Endodermal cell (in vitro differentiated cells): ENCODE measurements at regions not wholly inside any gene's neighbourhood (a gene's known extent, or its start where the extent isn't known, plus 50 kb on each side); places are given as distances from the start of the nearest gene placed in this dataset.

Experiments used
- DNase-seq: peaks from one replicate; pipeline ENCODE4 v3.0.0-alpha.2; 2017
- H3K27ac ChIP-seq: 2 replicates; pipeline ENCODE4 v1.5.1; 2013; ENCODE audit warnings: mild to moderate bottlenecking, low read depth, low read length, moderate library complexity
- H3K27me3 ChIP-seq: 2 replicates; pipeline ENCODE4 v1.6.1; 2013; ENCODE audit warnings: mild to moderate bottlenecking, low read length, moderate library complexity; ENCODE audit not compliant: insufficient read depth, control insufficient read depth, poor library complexity, severe bottlenecking
- H3K36me3 ChIP-seq: 2 replicates; pipeline ENCODE4 v1.7.0; 2013; ENCODE audit warnings: mild to moderate bottlenecking, low read length, moderate library complexity; ENCODE audit not compliant: control insufficient read depth, insufficient read depth
- H3K4me1 ChIP-seq: one replicate; pipeline ENCODE4 v1.7.0; 2013; ENCODE audit warnings: low read length; ENCODE audit not compliant: control insufficient read depth, insufficient read depth
- H3K4me3 ChIP-seq: 2 replicates; pipeline ENCODE4 v1.5.1; 2013; ENCODE audit warnings: mild to moderate bottlenecking, low read length, moderate library complexity
- H3K9ac ChIP-seq: 2 replicates; pipeline ENCODE4 v1.6.1; 2013; ENCODE audit warnings: mild to moderate bottlenecking, low read length, moderate library complexity; ENCODE audit not compliant: poor library complexity, severe bottlenecking; ENCODE audit errors: extremely low read depth
- H3K9me3 ChIP-seq: 2 replicates; pipeline ENCODE4 v1.6.1; 2013; ENCODE audit warnings: mild to moderate bottlenecking, low read length, moderate library complexity; ENCODE audit not compliant: control insufficient read depth
- H3K27ac Mint-ChIP-seq: 2 replicates; pipeline ENCODE4 v1.8.0; 2020; ENCODE audit warnings: mixed read lengths
- H3K27me3 Mint-ChIP-seq: 2 replicates; pipeline ENCODE4 v1.8.0; 2021; ENCODE audit warnings: mild to moderate bottlenecking, mixed read lengths; ENCODE audit not compliant: insufficient read depth
- H3K36me3 Mint-ChIP-seq: 2 replicates; pipeline ENCODE4 v1.8.0; 2020; ENCODE audit warnings: low read depth, mixed read lengths
- H3K4me1 Mint-ChIP-seq: 2 replicates; pipeline ENCODE4 v1.8.0; 2020; ENCODE audit warnings: mixed read lengths
- H3K4me3 Mint-ChIP-seq: 2 replicates; pipeline ENCODE4 v1.8.0; 2020; ENCODE audit warnings: mild to moderate bottlenecking, moderate library complexity, mixed read lengths
- H3K9me3 Mint-ChIP-seq: 2 replicates; pipeline ENCODE4 v1.8.0; 2020; ENCODE audit warnings: mild to moderate bottlenecking, mixed read lengths
- WGBS, 2 experiments: methylation state at CpG; one replicate each; pipeline versions ENCODE4 v1.1.5 to v1.1.7; 2013; ENCODE audit warnings: missing lambda C conversion rate in 2 of 2, mixed read lengths in 1 of 2; ENCODE audit not compliant: insufficient coverage in 1 of 2, insufficient read length in 1 of 2; 5-methylcytosine and 5-hydroxymethylcytosine counted together
- TF ChIP-seq, protein P1 (sequence below): fragments of 200-600 bp; sonication (generic); conservative IDR thresholded peaks from 2 replicates; pipeline ENCODE4 v1.5.0; 2021; ENCODE audit warnings: antibody characterized with exemption, mild to moderate bottlenecking

DNA sequence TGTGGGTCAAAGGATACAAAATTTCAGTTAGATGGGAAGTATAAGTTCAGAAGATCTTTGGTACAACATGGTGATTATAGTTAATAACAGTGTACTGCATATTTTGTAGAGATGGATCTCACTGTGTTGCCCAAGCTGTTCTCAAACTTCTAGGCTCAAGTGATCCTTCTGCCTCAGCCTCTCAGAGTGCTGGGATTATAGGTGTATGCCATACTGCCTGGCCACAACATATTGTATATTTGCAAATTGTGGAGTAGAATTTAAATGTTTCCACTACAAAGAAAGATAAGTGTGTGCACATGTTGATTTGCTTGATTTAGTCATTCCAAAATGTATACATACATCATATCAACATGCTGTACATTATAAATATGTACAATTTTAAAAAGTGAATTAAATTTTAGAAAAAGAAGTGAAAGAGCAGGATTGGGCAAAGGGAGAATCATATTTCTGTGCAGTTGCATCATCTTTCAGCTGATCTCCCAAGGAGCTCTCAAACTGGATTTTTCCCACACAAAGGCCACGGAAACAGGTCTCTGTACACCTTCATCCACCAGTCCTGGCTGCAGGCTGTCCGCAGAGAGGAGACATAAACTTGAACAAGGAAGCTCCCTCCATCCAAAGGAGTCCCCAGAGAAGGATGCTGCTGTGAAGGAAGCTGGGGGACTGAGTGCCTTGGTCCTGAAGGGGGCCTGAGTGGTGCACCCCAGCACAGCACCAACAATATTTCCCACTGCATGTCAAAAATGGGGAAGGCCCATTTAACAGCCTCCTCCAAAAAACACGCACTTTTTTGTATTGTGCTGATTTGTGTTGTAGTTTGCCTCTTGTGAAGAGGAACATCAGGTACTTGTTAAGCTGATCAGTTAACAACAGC, 217.1 kb upstream of the GHITM start:
- Histone ChIP-seq H3K36me3 (no peaks in the 10 kb centered on the region), H3K9ac (no peak overlapping the region), H3K27me3 (no peaks in the 10 kb centered on the region), H3K4me1 (no peaks in the 10 kb centered on the region), H3K27ac (no peak overlapping the region), H3K9me3 (no peaks in the 10 kb centered on the region), H3K4me3 (no peak overlapping the region)
- Mint-ChIP-seq H3K9me3 (no peaks in the 10 kb centered on the region), H3K4me1 (peaks cover 12% of the 10 kb centered on the region), H3K27me3 (no peaks in the 10 kb centered on the region), H3K27ac (no peak overlapping the region), H3K36me3 (no peaks in the 10 kb centered on the region), H3K4me3 (no peak overlapping the region)
- 95% methylated on average over 3 of the region's 3 CpGs; no CpG with 5 or more reads in 1 of the 2 experiments for WGBS, 2 experiments
- TF ChIP-seq, protein P1, sequence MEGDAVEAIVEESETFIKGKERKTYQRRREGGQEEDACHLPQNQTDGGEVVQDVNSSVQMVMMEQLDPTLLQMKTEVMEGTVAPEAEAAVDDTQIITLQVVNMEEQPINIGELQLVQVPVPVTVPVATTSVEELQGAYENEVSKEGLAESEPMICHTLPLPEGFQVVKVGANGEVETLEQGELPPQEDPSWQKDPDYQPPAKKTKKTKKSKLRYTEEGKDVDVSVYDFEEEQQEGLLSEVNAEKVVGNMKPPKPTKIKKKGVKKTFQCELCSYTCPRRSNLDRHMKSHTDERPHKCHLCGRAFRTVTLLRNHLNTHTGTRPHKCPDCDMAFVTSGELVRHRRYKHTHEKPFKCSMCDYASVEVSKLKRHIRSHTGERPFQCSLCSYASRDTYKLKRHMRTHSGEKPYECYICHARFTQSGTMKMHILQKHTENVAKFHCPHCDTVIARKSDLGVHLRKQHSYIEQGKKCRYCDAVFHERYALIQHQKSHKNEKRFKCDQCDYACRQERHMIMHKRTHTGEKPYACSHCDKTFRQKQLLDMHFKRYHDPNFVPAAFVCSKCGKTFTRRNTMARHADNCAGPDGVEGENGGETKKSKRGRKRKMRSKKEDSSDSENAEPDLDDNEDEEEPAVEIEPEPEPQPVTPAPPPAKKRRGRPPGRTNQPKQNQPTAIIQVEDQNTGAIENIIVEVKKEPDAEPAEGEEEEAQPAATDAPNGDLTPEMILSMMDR, result no peak
- no peak for DNase-seq

DNA sequence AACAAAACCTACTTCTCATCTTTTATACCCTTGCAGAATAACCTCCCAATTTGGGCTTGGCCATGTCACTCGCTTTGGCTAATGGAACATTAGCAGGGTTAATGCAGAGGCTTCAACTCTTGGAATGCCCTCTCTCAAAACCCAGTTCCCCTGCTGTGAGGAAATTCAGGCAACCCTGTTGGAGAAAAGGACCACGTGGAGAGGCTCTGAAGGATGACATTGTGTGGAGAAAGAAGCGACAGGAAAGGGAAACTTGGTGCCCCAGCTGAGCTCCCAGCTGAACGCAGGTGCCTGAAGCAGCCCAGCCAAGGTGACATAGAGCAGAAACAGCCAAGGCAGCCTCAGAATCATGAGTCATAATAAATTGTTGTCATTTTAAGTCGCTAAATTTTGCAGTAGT, 214.2 kb upstream of the GHITM start:
- no peak overlapping the region for H3K4me3 Mint-ChIP-seq
- TF ChIP-seq, protein P1, result no peak
- peaks cover 8% of the 10 kb centered on the region for H3K4me1 Mint-ChIP-seq
- no peaks in the 10 kb centered on the region for H3K36me3 Mint-ChIP-seq
- peak; percentile 77 for DNase-seq
- peaks cover 3% of the 10 kb centered on the region for H3K27me3 Mint-ChIP-seq
- H3K36me3 ChIP-seq, result no peaks in the 10 kb centered on the region
- H3K9me3 ChIP-seq, result no peaks in the 10 kb centered on the region
- H3K9me3 Mint-ChIP-seq, result no peaks in the 10 kb centered on the region
- H3K27ac ChIP-seq, result no peak overlapping the region
- H3K4me1 ChIP-seq, result no peaks in the 10 kb centered on the region
- no peak overlapping the region for H3K27ac Mint-ChIP-seq
- no peak overlapping the region for H3K9ac ChIP-seq
- WGBS, 2 experiments, result 39 to 40% methylated on average over 5 of the region's 5 CpGs
- no peaks in the 10 kb centered on the region for H3K27me3 ChIP-seq
- H3K4me3 ChIP-seq, result no peak overlapping the region

DNA sequence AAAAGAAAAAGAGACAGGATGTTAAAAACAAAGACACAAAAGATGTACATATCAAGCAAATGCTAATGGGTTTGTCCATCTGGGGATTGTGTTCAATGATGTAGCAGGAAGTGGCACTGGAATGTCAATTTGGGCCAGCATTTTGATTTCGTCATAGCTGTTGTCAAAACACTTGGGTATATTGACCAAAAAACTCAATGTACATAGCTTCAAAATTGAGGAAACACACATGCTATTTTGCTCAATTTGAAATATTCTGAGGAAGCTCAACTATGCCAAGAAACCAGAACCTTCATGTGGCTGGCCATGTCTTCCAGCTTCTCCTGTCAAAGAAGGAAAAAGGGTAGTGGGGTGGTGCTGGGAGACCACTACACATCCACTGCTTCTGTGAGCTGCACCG, 212.7 kb upstream of the GHITM start:
- H3K36me3 Mint-ChIP-seq, result no peaks in the 10 kb centered on the region
- H3K4me1 ChIP-seq, result peaks cover under 1% of the 10 kb centered on the region
- WGBS, 2 experiments, result 90 to 92% methylated on average over 2 of the region's 2 CpGs
- no peak overlapping the region for H3K4me3 ChIP-seq
- H3K27ac Mint-ChIP-seq, result no peak overlapping the region
- no peak overlapping the region for H3K9ac ChIP-seq
- no peaks in the 10 kb centered on the region for H3K27me3 ChIP-seq
- no peaks in the 10 kb centered on the region for H3K9me3 Mint-ChIP-seq
- no peaks in the 10 kb centered on the region for H3K9me3 ChIP-seq
- H3K27ac ChIP-seq, result no peak overlapping the region
- TF ChIP-seq, protein P1, result no peak
- peaks cover 3% of the 10 kb centered on the region for H3K27me3 Mint-ChIP-seq
- H3K4me1 Mint-ChIP-seq, result peaks cover 10% of the 10 kb centered on the region
- DNase-seq, result no peak
- no peaks in the 10 kb centered on the region for H3K36me3 ChIP-seq
- H3K4me3 Mint-ChIP-seq, result no peak overlapping the region
